ENCODE measurements at regions not wholly inside any gene's neighbourhood (a gene's known extent, or its start where the extent isn't known, plus 50 kb on each side); places are given as distances from the start of the nearest gene placed in this dataset.

DNA sequence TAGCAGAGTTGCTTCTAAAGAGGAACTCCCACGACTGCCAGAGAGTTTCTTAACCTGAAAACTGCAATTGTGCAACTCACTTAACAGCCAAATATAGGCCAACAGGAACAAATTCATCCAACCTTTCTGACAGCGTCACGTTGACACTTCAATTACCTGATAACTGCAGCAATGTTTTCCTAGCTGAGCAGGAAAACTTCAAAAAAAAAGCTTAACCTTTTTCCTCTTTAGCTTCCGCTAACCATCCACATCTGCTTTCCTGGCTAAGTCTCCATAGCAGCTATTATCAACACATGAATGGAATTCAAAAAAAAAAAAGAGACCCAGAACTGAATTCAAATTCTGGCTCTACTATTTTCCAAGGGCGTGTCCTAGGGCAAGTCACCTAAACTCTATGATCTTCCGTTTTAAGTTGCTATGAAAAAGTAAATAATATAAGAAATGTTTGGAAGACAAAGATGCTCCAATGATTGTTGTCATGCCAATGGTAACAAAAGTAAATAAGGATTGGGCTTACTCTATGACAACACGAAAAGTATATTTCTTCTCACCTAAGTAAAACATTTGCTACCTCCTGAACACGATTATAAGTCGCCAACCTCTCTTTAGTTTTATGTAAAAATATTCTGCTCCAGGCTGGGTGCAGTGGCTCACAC lies 524.6 kb upstream of the JARID2 start:
- H3K27me3 ChIP-seq = no peaks in the 10 kb centered on the region
- TF ChIP-seq, protein P1, sequence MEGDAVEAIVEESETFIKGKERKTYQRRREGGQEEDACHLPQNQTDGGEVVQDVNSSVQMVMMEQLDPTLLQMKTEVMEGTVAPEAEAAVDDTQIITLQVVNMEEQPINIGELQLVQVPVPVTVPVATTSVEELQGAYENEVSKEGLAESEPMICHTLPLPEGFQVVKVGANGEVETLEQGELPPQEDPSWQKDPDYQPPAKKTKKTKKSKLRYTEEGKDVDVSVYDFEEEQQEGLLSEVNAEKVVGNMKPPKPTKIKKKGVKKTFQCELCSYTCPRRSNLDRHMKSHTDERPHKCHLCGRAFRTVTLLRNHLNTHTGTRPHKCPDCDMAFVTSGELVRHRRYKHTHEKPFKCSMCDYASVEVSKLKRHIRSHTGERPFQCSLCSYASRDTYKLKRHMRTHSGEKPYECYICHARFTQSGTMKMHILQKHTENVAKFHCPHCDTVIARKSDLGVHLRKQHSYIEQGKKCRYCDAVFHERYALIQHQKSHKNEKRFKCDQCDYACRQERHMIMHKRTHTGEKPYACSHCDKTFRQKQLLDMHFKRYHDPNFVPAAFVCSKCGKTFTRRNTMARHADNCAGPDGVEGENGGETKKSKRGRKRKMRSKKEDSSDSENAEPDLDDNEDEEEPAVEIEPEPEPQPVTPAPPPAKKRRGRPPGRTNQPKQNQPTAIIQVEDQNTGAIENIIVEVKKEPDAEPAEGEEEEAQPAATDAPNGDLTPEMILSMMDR (IDR thresholded peaks at IDR 0.05 in 4 of 5, conservative IDR thresholded peaks at IDR 0.05 in 1 of 5) = no peak
- TF ChIP-seq POLR2A (IDR thresholded peaks at IDR 0.05) = no peak
- peak overlapping the region in 1 of 4 donors; percentile 32 for H3K27ac ChIP-seq
- in situ Hi-C loops (cut with MboI; ENCODE audit: low sequenced_read_pairs in 4 of 4) = no loop called here
- H3K9me3 ChIP-seq = no peaks in the 10 kb centered on the region
- ATAC-seq = peak in 1 of 2 donors; percentile 81
- H3K4me1 ChIP-seq = peaks cover 0 to 8% of the 10 kb centered on the region in 2 donors
- H3K36me3 ChIP-seq = no peaks in the 10 kb centered on the region
- intact Hi-C loops (cut with DNase I; ENCODE audit: low total_unique reads) = loop anchor here (10.0 kb wide), 1 partner anchor 904 kb away; no protein-coding TSS in a partner anchor
- H3K4me3 ChIP-seq = no peak overlapping the region
- DNase-seq = no peak

DNA sequence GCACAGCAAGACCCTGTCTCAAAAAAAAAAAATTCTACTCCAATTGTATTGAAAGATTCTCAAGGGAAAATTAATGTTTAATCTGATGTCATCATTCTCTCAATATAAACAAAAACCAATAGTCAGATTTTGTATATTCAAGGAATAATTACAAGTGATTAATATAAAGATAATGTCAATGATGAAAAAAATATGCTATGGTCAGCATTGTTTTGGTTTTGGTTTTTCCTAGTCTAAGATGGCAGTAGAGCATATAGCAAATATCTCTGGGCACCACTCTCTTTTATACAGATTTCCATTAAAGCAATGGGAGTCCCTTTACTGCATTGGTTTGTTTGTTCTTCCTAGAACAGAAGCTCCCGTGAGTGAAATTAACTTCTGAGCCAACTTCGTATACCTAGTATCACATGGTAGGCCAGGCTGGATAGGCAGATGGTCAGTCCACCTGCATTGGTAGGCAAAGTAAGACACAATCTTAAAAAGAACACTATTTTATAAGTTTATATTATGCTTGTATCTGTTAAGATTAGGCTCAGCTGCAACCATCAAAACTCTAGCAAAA lies 523.8 kb upstream of the JARID2 start:
- no peaks in the 10 kb centered on the region for H3K27me3 ChIP-seq
- H3K4me3 ChIP-seq = no peak overlapping the region
- in situ Hi-C loops (cut with MboI; ENCODE audit: low sequenced_read_pairs in 4 of 4) = no loop called here
- peaks cover 0 to 8% of the 10 kb centered on the region in 2 donors for H3K4me1 ChIP-seq
- intact Hi-C loops (cut with DNase I; ENCODE audit: low total_unique reads) = loop anchor here (10.0 kb wide), 1 partner anchor 903 kb away; no protein-coding TSS in a partner anchor
- TF ChIP-seq, protein P1 (IDR thresholded peaks at IDR 0.05 in 4 of 5, conservative IDR thresholded peaks at IDR 0.05 in 1 of 5) = no peak
- TF ChIP-seq POLR2A (IDR thresholded peaks at IDR 0.05) = no peak
- no peak for ATAC-seq
- no peaks in the 10 kb centered on the region for H3K36me3 ChIP-seq
- no peak for DNase-seq
- H3K9me3 ChIP-seq = no peaks in the 10 kb centered on the region
- H3K27ac ChIP-seq = no peak overlapping the region

DNA sequence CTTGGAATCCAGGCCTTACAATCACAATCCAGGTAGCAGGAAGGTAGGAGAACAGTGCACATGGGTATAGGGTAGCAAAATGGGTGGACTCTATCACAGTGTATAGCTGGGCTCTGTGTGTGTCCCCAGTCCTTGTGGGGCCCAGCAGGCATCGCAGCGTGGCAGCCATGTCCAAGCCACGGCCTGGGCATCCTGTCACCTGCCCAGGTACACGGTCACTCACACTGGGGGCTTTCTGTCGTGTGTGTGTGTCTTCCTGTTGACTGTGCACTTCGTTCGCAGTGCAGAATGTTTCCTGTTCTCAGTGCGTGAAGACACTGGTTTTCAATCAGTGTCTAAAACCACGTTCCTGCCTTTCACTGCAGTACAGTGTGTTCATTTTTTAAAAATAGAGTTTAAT lies 523.2 kb upstream of the JARID2 start:
- no peaks in the 10 kb centered on the region for H3K36me3 ChIP-seq
- intact Hi-C loops (cut with DNase I; ENCODE audit: low total_unique reads) (loop anchor here (10.0 kb wide), 1 partner anchor 902 kb away; no protein-coding TSS in a partner anchor), in situ Hi-C loops (cut with MboI; ENCODE audit: low sequenced_read_pairs in 4 of 4) (no loop called here)
- no peak for DNase-seq
- no peak overlapping the region for H3K27ac ChIP-seq
- TF ChIP-seq, protein P1 (IDR thresholded peaks at IDR 0.05 in 4 of 5, conservative IDR thresholded peaks at IDR 0.05 in 1 of 5) = no peak
- TF ChIP-seq POLR2A (IDR thresholded peaks at IDR 0.05) = no peak
- no peak overlapping the region for H3K4me3 ChIP-seq
- no peak for ATAC-seq
- no peaks in the 10 kb centered on the region for H3K27me3 ChIP-seq
- no peaks in the 10 kb centered on the region for H3K9me3 ChIP-seq
- H3K4me1 ChIP-seq = peaks cover 0 to 8% of the 10 kb centered on the region in 2 donors

DNA sequence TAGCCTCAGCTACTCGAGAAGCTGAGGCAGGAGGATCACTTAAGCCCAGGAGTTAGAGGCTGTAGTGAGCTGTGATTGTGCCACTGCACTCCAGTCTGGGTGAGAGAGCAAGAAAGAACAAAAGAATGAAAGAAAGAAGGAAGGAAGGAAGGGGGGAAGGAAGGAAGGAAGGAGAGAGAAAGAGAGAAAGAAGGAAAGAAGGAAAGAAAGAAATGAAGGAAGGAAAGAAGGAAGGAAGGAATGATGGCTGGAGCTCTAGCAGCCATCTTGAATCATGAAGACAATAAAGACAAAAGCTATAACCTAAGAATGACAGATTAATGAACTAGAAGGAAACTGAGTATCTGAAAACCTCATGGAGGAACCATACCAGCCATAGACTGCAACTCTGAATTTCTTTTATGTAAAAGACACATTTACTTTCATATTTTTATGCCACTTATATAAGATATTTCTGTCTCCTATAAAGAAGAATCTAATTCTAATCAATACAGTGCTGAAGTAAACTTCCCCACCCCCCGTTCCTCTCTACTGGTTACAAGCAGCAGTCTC lies 522.3 kb upstream of the JARID2 start:
- TF ChIP-seq POLR2A (IDR thresholded peaks at IDR 0.05) = no peak
- TF ChIP-seq, protein P1 (IDR thresholded peaks at IDR 0.05 in 4 of 5, conservative IDR thresholded peaks at IDR 0.05 in 1 of 5) = no peak
- in situ Hi-C loops (cut with MboI; ENCODE audit: low sequenced_read_pairs in 4 of 4) (no loop called here), intact Hi-C loops (cut with DNase I; ENCODE audit: low total_unique reads) (loop anchor here (10.0 kb wide), 1 partner anchor 901 kb away; no protein-coding TSS in a partner anchor)
- DNase-seq = no peak
- Histone ChIP-seq H3K27ac (no peak overlapping the region), H3K27me3 (no peaks in the 10 kb centered on the region), H3K36me3 (no peaks in the 10 kb centered on the region), H3K9me3 (no peaks in the 10 kb centered on the region), H3K4me3 (no peak overlapping the region), H3K4me1 (peaks cover 0 to 8% of the 10 kb centered on the region in 2 donors)
- ATAC-seq = no peak
